Suprapubic skin (tissue), 4 donors: ENCODE measurements at regions not wholly inside any gene's neighbourhood (a gene's known extent, or its start where the extent isn't known, plus 50 kb on each side); places are given as distances from the start of the nearest gene placed in this dataset.
"Not testable (repeated sequence)": the region's sequence is repeated elsewhere in the genome, so short reads cannot be mapped to it uniquely, and the experiment has no call there.

ENCODE experiments used
- DNase-seq, 2 donors: peaks; one replicate each; pipeline ENCODE4 v3.0.0-alpha.2; 2019; ENCODE audit warnings: low spot score in 2 of 2
- H3K27ac ChIP-seq: fragments of 200-600 bp; sonication (generic); one replicate; pipeline ENCODE4 v1.5.1; 2019
- H3K27me3 ChIP-seq: fragments of 200-600 bp; sonication (generic); one replicate; pipeline ENCODE4 v1.5.1; 2019
- H3K36me3 ChIP-seq: fragments of 200-600 bp; sonication (generic); one replicate; pipeline ENCODE4 v1.5.1; 2019
- H3K4me1 ChIP-seq: fragments of 200-600 bp; sonication (generic); one replicate; pipeline ENCODE4 v1.5.1; 2019
- H3K4me3 ChIP-seq: fragments of 200-600 bp; sonication (generic); one replicate; pipeline ENCODE4 v1.5.1; 2019; ENCODE audit warnings: mild to moderate bottlenecking
- H3K9me3 ChIP-seq: fragments of 200-600 bp; sonication (generic); one replicate; pipeline ENCODE4 v1.5.1; 2019
- CTCF ChIP-seq, 2 donors: fragments of 200-600 bp in 1 of 2; fragments of 450-650 bp in 1 of 2; sonication (generic) in 1 of 2; IDR thresholded peaks; one replicate each; pipeline ENCODE4 v1.5.1; 2016 to 2019; ENCODE audit warnings: antibody characterized with exemption in 2 of 2, mild to moderate bottlenecking in 1 of 2, moderate library complexity in 1 of 2
- EP300 ChIP-seq: sonication (generic); formaldehyde crosslinking; IDR thresholded peaks from one replicate; pipeline ENCODE4 v1.6.1; 2017; ENCODE audit warnings: antibody characterized with exemption
- POLR2A ChIP-seq, 2 donors: fragments of 450-650 bp; IDR thresholded peaks; one replicate each; pipeline ENCODE4 v1.6.1; 2017; ENCODE audit warnings: antibody characterized with exemption in 2 of 2, mild to moderate bottlenecking in 2 of 2, moderate library complexity in 2 of 2
- POLR2AphosphoS5 ChIP-seq, 3 donors: sonication (generic); formaldehyde crosslinking; IDR thresholded peaks; one replicate each; pipeline ENCODE4 v1.6.1; 2017; ENCODE audit warnings: antibody characterized with exemption in 3 of 3
- WGBS: methylation state at CpG from one replicate; pipeline ENCODE4 v1.1.5; 2018; 5-methylcytosine and 5-hydroxymethylcytosine counted together

- Histone ChIP-seq H3K27ac (no peak overlapping the region), H3K4me1 (no peaks in the 10 kb centered on the region), H3K4me3 (no peak overlapping the region), H3K9me3 (no peaks in the 10 kb centered on the region), H3K27me3 (no peaks in the 10 kb centered on the region), H3K36me3 (no peaks in the 10 kb centered on the region)
- DNase-seq = no peak
- WGBS = 80% methylated on average over 2 of the region's 2 CpGs
- TF ChIP-seq CTCF (IDR thresholded peaks at IDR 0.05) (no peak), POLR2AphosphoS5 (IDR thresholded peaks at IDR 0.05) (no peak), POLR2A (IDR thresholded peaks at IDR 0.05) (no peak), EP300 (no peak)
Measured at GRCh38 chr3:162398554-162398953, 901.9 kb downstream of the OTOL1 start.

GRCh38 chr3:162400697-162401096 is 904.1 kb downstream of the OTOL1 start:
- 17% methylated on average over 3 of the region's 3 CpGs for WGBS
- Histone ChIP-seq H3K36me3 (no peaks in the 10 kb centered on the region), H3K27ac (no peak overlapping the region), H3K4me1 (no peaks in the 10 kb centered on the region), H3K27me3 (no peaks in the 10 kb centered on the region), H3K9me3 (no peaks in the 10 kb centered on the region), H3K4me3 (no peak overlapping the region)
- TF ChIP-seq EP300 (no peak), POLR2A (IDR thresholded peaks at IDR 0.05) (no peak), POLR2AphosphoS5 (IDR thresholded peaks at IDR 0.05) (no peak), CTCF (IDR thresholded peaks at IDR 0.05) (no peak)
- no peak for DNase-seq

GRCh38 chr3:162411556-162411955 is 914.9 kb downstream of the OTOL1 start:
- not testable (repeated sequence) for H3K27ac ChIP-seq, H3K4me1 ChIP-seq, DNase-seq, H3K27me3 ChIP-seq, H3K4me3 ChIP-seq, H3K9me3 ChIP-seq, H3K36me3 ChIP-seq
- WGBS = 88% methylated on average over 23 of the region's 23 CpGs

- H3K27ac ChIP-seq = no peak overlapping the region
- no peaks in the 10 kb centered on the region for H3K36me3 ChIP-seq
- H3K4me3 ChIP-seq = no peak overlapping the region
- TF ChIP-seq EP300 (no peak), CTCF (IDR thresholded peaks at IDR 0.05) (no peak), POLR2AphosphoS5 (IDR thresholded peaks at IDR 0.05) (no peak), POLR2A (IDR thresholded peaks at IDR 0.05) (no peak)
- DNase-seq = no peak
- H3K27me3 ChIP-seq = no peaks in the 10 kb centered on the region
- no peaks in the 10 kb centered on the region for H3K4me1 ChIP-seq
- H3K9me3 ChIP-seq = no peaks in the 10 kb centered on the region
Measured at GRCh38 chr3:162421721-162422120, 925.1 kb downstream of the OTOL1 start.

- no peak overlapping the region for H3K27ac ChIP-seq
- H3K27me3 ChIP-seq = no peaks in the 10 kb centered on the region
- H3K4me1 ChIP-seq = no peaks in the 10 kb centered on the region
- H3K4me3 ChIP-seq = no peak overlapping the region
- no peaks in the 10 kb centered on the region for H3K36me3 ChIP-seq
- TF ChIP-seq POLR2AphosphoS5 (IDR thresholded peaks at IDR 0.05) (no peak), CTCF (IDR thresholded peaks at IDR 0.05) (no peak), POLR2A (IDR thresholded peaks at IDR 0.05) (no peak), EP300 (no peak)
- no peaks in the 10 kb centered on the region for H3K9me3 ChIP-seq
- 43% methylated on average over 2 of the region's 2 CpGs for WGBS
- no peak for DNase-seq
Measured at GRCh38 chr3:162428192-162428591, 931.6 kb downstream of the OTOL1 start.

- Histone ChIP-seq H3K36me3 (no peaks in the 10 kb centered on the region), H3K4me3 (no peak overlapping the region), H3K4me1 (no peaks in the 10 kb centered on the region), H3K27me3 (no peaks in the 10 kb centered on the region), H3K9me3 (no peaks in the 10 kb centered on the region), H3K27ac (no peak overlapping the region)
- TF ChIP-seq CTCF (IDR thresholded peaks at IDR 0.05) (no peak), POLR2A (IDR thresholded peaks at IDR 0.05) (no peak), POLR2AphosphoS5 (IDR thresholded peaks at IDR 0.05) (no peak), EP300 (no peak)
- WGBS = 79% methylated on average over 1 of the region's 1 CpG
- no peak for DNase-seq
Measured at GRCh38 chr3:162435750-162436149, 939.1 kb downstream of the OTOL1 start.
